Activated CD4-positive, alpha-beta T cell treated with anti-CD3 and anti-CD28 coated beads, Interleukin-2, amount 50 U/mL, for 4 hours (primary cell): ENCODE measurements at regions not wholly inside any gene's neighbourhood (a gene's known extent, or its start where the extent isn't known, plus 50 kb on each side); places are given as distances from the start of the nearest gene placed in this dataset.

ENCODE experiments used
- DNase-seq, 2 experiments: peaks; one replicate each; pipeline ENCODE4 v3.0.0-alpha.2; 2020

- no peak for DNase-seq
Measured at GRCh38 chr4:12260453-12260852, 831.8 kb upstream of the HS3ST1 start.

- DNase-seq = no peak
Measured at GRCh38 chr4:12244973-12245372, 816.3 kb upstream of the HS3ST1 start.

- no peak for DNase-seq
Measured at GRCh38 chr4:12242354-12242753, 813.7 kb upstream of the HS3ST1 start.

- no peak for DNase-seq
Measured at GRCh38 chr4:12239897-12240636, 811.4 kb upstream of the HS3ST1 start.

- DNase-seq = no peak
Measured at GRCh38 chr4:12231098-12231497, 802.4 kb upstream of the HS3ST1 start.

- DNase-seq = no peak
Measured at GRCh38 chr4:12221031-12221430, 792.3 kb upstream of the HS3ST1 start.

- DNase-seq = no peak
Measured at GRCh38 chr4:12211636-12212035, 782.9 kb upstream of the HS3ST1 start.

- DNase-seq = no peak
Measured at GRCh38 chr4:12207396-12207795, 778.7 kb upstream of the HS3ST1 start.

GRCh38 chr4:12206091-12206490 lies 777.4 kb upstream of the HS3ST1 start:
- DNase-seq = no peak

GRCh38 chr4:12203945-12204344 lies 775.3 kb upstream of the HS3ST1 start:
- DNase-seq = no peak

- DNase-seq = no peak
Measured at GRCh38 chr4:12200226-12200625, 771.5 kb upstream of the HS3ST1 start.

GRCh38 chr4:12186526-12186925 lies 757.8 kb upstream of the HS3ST1 start:
- no peak for DNase-seq

- no peak for DNase-seq
Measured at GRCh38 chr4:12178614-12179610, 750.2 kb upstream of the HS3ST1 start.

- no peak for DNase-seq
Measured at GRCh38 chr4:12177416-12177815, 748.7 kb upstream of the HS3ST1 start.

GRCh38 chr4:12173496-12173895 lies 744.8 kb upstream of the HS3ST1 start:
- DNase-seq = no peak

- DNase-seq = no peak
Measured at GRCh38 chr4:12172198-12172973, 743.7 kb upstream of the HS3ST1 start.

- DNase-seq = no peak
Measured at GRCh38 chr4:12170308-12170707, 741.6 kb upstream of the HS3ST1 start.

GRCh38 chr4:12165616-12166015 lies 736.9 kb upstream of the HS3ST1 start:
- DNase-seq = no peak

- DNase-seq = no peak
Measured at GRCh38 chr4:12146339-12146738, 717.6 kb upstream of the HS3ST1 start.

GRCh38 chr4:12145768-12146167 lies 717.1 kb upstream of the HS3ST1 start:
- no peak for DNase-seq

- DNase-seq = no peak
Measured at GRCh38 chr4:12145106-12145505, 716.4 kb upstream of the HS3ST1 start.

GRCh38 chr4:12144051-12144450 lies 715.4 kb upstream of the HS3ST1 start:
- no peak for DNase-seq

GRCh38 chr4:12140864-12141263 lies 712.2 kb upstream of the HS3ST1 start:
- no peak for DNase-seq
